Brain microvascular endothelial cell (primary cell): ENCODE measurements at regions not wholly inside any gene's neighbourhood (a gene's known extent, or its start where the extent isn't known, plus 50 kb on each side); places are given as distances from the start of the nearest gene placed in this dataset.

Source experiments
- DNase-seq: peaks from one replicate; pipeline ENCODE4 v3.0.0-alpha.2; 2020
- H3K27ac ChIP-seq: fragments of 250-450 bp; sonication (Bioruptor Pico); 2 replicates; pipeline ENCODE4 v1.5.1; 2020; ENCODE audit warnings: mild to moderate bottlenecking, moderate library complexity
- H3K27me3 ChIP-seq: fragments of 250-450 bp; sonication (Bioruptor Pico); replicated peaks from 2 replicates; pipeline ENCODE4 v1.5.1; 2020; ENCODE audit warnings: mild to moderate bottlenecking
- H3K36me3 ChIP-seq: fragments of 250-450 bp; sonication (Bioruptor Pico); replicated peaks from 2 replicates; pipeline ENCODE4 v1.5.1; 2020; ENCODE audit warnings: mild to moderate bottlenecking
- H3K4me3 ChIP-seq: 2 replicates; pipeline ENCODE4 v1.5.1; 2011; ENCODE audit warnings: low read depth, mild to moderate bottlenecking, control low read depth, low read length, moderate library complexity
- CTCF ChIP-seq: IDR thresholded peaks from 2 replicates; pipeline ENCODE4 v1.5.1; 2011; ENCODE audit warnings: low read depth, mild to moderate bottlenecking, moderate library complexity, low read length, control low read depth, inconsistent platforms; ENCODE audit errors: missing control alignments
- in situ Hi-C: cut with HindIII; loops from 2 replicates; pipeline ENCODE4 v1.10.0; 2017; ENCODE audit warnings: low sequenced_read_pairs, low pct_ligation_motif_present

- Histone ChIP-seq H3K4me3 (no peak overlapping the region), H3K27ac (no peak overlapping the region), H3K27me3 (no peaks in the 10 kb centered on the region), H3K36me3 (no peaks in the 10 kb centered on the region)
- in situ Hi-C loops = no loop called here
- DNase-seq = no peak
- no peak for TF ChIP-seq CTCF
Observed at GRCh38 chr18:67966224-67966623, 449.7 kb upstream of the DSEL start.

- no peak for TF ChIP-seq CTCF
Observed at GRCh38 chr18:67964462-67964861, 447.9 kb upstream of the DSEL start.

GRCh38 chr18:67961701-67962440, 445.4 kb upstream of the DSEL start:
- Histone ChIP-seq H3K27me3 (no peaks in the 10 kb centered on the region), H3K36me3 (no peaks in the 10 kb centered on the region), H3K27ac (no peak overlapping the region), H3K4me3 (no peak overlapping the region)
- no peak for TF ChIP-seq CTCF
- no peak for DNase-seq
- in situ Hi-C loops = no loop called here

More at GRCh38 chr18:67964462-67964861, 447.9 kb upstream of the DSEL start:
- no peak for DNase-seq
- Histone ChIP-seq H3K36me3 (no peaks in the 10 kb centered on the region), H3K27ac (no peak overlapping the region), H3K4me3 (no peak overlapping the region), H3K27me3 (no peaks in the 10 kb centered on the region)
- in situ Hi-C loops = no loop called here

- no peak for DNase-seq
- in situ Hi-C loops = no loop called here
Observed at GRCh38 chr18:67957684-67958083, 441.2 kb upstream of the DSEL start.

GRCh38 chr18:67954594-67954993, 438.1 kb upstream of the DSEL start:
- Histone ChIP-seq H3K4me3 (no peak overlapping the region), H3K27me3 (no peaks in the 10 kb centered on the region), H3K36me3 (no peaks in the 10 kb centered on the region), H3K27ac (no peak overlapping the region)
- DNase-seq = no peak
- no peak for TF ChIP-seq CTCF
- in situ Hi-C loops = no loop called here

More at GRCh38 chr18:67957684-67958083, 441.2 kb upstream of the DSEL start:
- TF ChIP-seq CTCF = no peak
- Histone ChIP-seq H3K4me3 (no peak overlapping the region), H3K27ac (no peak overlapping the region), H3K36me3 (no peaks in the 10 kb centered on the region), H3K27me3 (no peaks in the 10 kb centered on the region)

- Histone ChIP-seq H3K36me3 (no peaks in the 10 kb centered on the region), H3K27ac (no peak overlapping the region), H3K27me3 (no peaks in the 10 kb centered on the region), H3K4me3 (no peak overlapping the region)
- no peak for DNase-seq
- no peak for TF ChIP-seq CTCF
- in situ Hi-C loops = no loop called here
Observed at GRCh38 chr18:67951137-67951536, 434.6 kb upstream of the DSEL start.
